RCC 7860 (cell line): ENCODE measurements at regions not wholly inside any gene's neighbourhood (a gene's known extent, or its start where the extent isn't known, plus 50 kb on each side); places are given as distances from the start of the nearest gene placed in this dataset.
"Not testable (repeated sequence)": the region's sequence is repeated elsewhere in the genome, so short reads cannot be mapped to it uniquely, and the experiment has no call there.

Experiments used
- DNase-seq: peaks from one replicate; pipeline ENCODE4 v3.0.0-alpha.2; 2015; ENCODE audit warnings: low spot score
- FAIRE-seq: peaks from 2 replicates; lab custom pipeline; 2012; peaks lifted over from hg19 to GRCh38; lab: Jason Lieb, UNC

DNA sequence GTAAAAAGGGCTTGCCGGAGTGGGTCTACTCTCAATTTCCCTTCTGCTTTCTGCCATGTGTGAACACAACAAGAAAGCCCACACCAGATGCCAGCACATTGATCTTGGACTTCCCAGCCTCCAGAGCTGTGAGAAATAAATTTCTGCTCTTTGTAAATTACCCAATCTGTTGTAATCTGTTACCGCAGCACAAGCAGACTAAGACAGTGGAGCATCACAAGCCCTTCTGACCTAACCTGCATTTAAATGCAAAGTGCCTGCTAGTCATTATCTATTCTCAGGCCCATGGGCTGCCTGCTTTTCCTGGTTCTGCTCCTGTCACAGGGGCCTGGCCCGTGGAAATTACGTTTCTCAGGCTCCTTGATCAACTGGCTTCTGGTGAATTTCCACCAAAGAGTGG, 199.3 kb upstream of the AUTS2 start:
- DNase-seq (no peak), FAIRE-seq (no peak)

DNA sequence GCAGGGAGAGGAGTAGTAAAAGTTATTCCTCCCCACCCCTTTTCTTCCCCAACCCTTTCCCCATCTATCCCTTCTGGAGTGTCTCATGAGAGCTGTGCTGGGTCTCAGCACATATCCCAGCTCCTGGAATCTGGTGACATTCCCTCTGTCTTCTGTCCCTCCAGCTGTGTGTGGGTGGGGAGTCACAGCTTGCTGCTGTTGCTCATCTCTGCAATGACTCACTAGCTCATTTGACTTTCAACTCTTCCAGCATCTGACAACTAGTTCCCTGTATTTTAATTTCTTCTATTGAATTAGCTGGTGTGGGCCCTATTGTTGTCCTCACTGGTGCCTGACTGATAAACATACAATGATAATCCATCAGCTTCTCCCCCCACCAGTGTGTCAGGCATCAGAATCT, 198.9 kb upstream of the AUTS2 start:
- peak; percentile 32 for DNase-seq
- FAIRE-seq: no peak

DNA sequence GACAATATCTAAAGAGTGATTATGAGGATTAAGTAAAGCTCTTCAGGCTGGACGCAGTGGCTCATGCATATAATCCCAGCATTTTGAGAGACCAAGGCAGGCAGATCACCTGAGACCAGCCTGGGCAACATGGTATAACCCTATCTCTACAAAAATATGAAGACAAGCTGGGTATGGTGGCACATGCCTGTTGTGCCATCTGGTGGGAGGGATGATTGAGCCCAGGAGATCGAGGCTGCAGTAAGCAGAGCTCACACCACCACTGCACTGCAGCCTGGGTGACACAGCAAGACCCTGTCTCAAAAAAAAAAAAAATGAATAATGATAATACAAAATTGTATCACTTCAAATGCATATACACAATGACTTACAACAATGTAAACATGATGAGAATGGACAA, 195.6 kb upstream of the AUTS2 start:
- DNase-seq: no peak
- FAIRE-seq: no peak

GRCh38 chr7:69403169-69403568, 195.1 kb upstream of the AUTS2 start:
- FAIRE-seq (no peak), DNase-seq (no peak)

DNA sequence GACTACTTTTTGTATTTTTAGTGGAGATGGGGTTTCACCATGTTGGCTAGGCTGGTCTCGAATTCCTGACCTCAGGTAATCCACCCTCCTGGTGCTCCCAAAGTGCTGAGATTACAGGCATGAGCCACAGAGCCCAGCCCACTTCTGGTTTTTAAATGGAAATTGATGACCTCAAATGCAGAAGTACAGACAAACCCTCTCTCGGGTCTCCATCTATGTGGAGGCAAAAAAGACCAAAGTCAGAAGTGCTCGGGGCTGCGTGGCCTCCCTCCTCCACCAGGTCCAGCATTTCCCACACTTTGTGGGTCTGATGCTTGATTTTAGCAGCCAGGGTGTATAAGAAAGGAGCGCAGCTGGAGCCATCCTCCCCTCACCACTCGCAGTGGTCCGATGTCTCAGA, 187.3 kb upstream of the AUTS2 start:
- DNase-seq: no peak
- FAIRE-seq: no peak

DNA sequence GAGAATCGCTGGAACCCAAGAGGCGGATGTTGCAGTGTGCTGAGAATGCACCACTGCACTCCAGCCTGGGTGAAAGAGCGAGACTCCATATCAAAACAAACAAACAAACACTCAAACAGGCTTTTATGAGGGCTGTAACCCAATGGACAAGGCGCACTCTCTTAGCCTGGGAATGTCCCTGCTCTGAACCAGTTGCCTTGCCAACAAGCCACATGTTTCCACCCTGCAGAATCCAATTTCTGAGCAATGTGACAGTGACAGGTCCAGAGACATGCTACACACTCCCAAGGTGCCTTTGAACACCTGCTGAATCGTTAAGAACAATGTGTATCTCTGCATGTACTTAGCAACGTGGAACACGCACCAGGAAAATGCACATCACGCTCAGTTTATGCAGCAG, 186.8 kb upstream of the AUTS2 start:
- no peak for FAIRE-seq
- no peak for DNase-seq

GRCh38 chr7:69412331-69413146, 185.7 kb upstream of the AUTS2 start:
- no peak for FAIRE-seq
- peak; percentile 71 for DNase-seq

- FAIRE-seq: no peak
- DNase-seq: no peak
Measured at GRCh38 chr7:69414555-69414954, 183.7 kb upstream of the AUTS2 start.

- no peak for DNase-seq
- FAIRE-seq: no peak
Measured at GRCh38 chr7:69418869-69419670, 179.2 kb upstream of the AUTS2 start.

GRCh38 chr7:69419934-69420333, 178.3 kb upstream of the AUTS2 start:
- FAIRE-seq: no peak
- DNase-seq: no peak

- FAIRE-seq (no peak), DNase-seq (no peak)
Measured at GRCh38 chr7:69422574-69422985, 175.7 kb upstream of the AUTS2 start.

- no peak for DNase-seq
- FAIRE-seq: no peak
Measured at GRCh38 chr7:69426705-69427104, 171.6 kb upstream of the AUTS2 start.

- no peak for FAIRE-seq
- DNase-seq: no peak
Measured at GRCh38 chr7:69428089-69428488, 170.2 kb upstream of the AUTS2 start.

DNA sequence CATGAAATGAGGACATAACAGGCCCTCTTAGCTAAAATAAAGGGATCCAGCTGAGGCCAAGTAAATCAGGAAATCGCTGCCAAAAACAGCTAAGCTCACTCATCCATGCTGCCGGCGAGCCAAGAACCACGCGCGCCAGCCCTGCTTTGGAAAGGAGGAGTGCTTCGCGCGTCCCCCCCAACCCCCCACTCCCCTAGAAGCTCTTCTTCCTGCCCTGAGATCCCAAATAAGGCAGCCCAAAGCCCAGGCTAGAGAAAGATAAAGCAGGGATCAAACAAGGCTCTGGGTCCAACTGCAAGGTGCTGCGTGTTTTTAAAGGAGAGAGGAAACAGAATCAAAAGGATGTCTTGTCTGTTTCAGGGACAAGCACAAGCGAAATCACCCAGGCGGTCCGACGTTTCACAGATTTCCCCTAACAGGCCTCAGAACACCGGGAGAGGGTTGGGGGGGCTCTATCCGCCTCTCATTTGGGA, 168.3 kb upstream of the AUTS2 start:
- no peak for FAIRE-seq
- no peak for DNase-seq

GRCh38 chr7:69430384-69431021, 167.8 kb upstream of the AUTS2 start:
- FAIRE-seq (no peak), DNase-seq (peak; percentile 7)

- no peak for DNase-seq
- FAIRE-seq: no peak
Measured at GRCh38 chr7:69431626-69432025, 166.6 kb upstream of the AUTS2 start.

GRCh38 chr7:69432276-69432675, 166.0 kb upstream of the AUTS2 start:
- FAIRE-seq, DNase-seq: not testable (repeated sequence)

DNA sequence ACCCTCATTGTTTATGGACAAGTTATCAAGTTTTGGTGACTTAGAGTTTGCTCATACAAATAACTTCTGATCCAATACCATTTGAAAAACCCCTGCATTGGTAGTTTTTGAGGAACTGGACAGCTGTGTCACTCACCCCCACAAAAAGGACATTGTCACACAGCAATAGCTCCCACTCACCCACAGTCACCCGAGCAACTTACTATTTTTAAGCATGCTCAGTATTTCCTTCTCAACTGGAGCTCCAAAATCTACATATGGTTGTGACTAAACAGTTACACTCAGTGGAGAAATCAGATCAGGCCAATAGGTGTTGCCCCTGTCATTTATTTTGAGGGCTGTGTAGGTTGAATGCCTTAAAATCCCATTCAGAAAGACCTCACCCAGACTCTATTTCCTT, 165.2 kb upstream of the AUTS2 start:
- FAIRE-seq (no peak), DNase-seq (no peak)

- FAIRE-seq: peak; percentile 56
- DNase-seq: peak; percentile 60
Measured at GRCh38 chr7:69434398-69434815, 163.9 kb upstream of the AUTS2 start.

- no peak for FAIRE-seq
- DNase-seq: no peak
Measured at GRCh38 chr7:69435711-69436110, 162.6 kb upstream of the AUTS2 start.

DNA sequence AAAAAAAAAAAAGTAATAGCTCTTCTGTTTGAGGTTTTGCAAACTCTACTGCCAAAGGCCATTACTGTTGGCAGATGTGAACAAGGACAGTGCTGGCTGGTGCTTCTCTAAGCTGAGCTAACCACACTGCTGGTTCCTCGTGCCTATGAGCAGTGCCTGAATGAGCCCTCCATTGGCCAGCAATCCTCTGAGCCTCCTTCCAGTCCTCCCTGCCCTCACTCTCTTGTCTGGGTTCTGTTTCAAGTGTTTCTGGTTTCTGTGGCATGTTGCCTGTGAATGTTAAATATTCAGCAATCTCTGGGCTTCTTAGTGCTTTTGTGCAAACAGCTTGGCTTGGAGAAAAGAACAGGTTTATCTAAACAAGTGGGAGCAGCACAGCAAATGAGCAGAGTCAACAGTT, 161.3 kb upstream of the AUTS2 start:
- no peak for FAIRE-seq
- DNase-seq: no peak
